Endothelial cell (in vitro differentiated cells): ENCODE measurements at regions not wholly inside any gene's neighbourhood (a gene's known extent, or its start where the extent isn't known, plus 50 kb on each side); places are given as distances from the start of the nearest gene placed in this dataset.

Source experiments
- DNase-seq: peaks from one replicate; pipeline ENCODE4 v3.0.0; 2021; ENCODE audit warnings: low spot score
- H3K27ac Mint-ChIP-seq: one replicate; pipeline ENCODE4 v1.8.0; 2021; ENCODE audit warnings: mixed read lengths, inconsistent platforms; ENCODE audit not compliant: unreplicated experiment
- H3K27me3 Mint-ChIP-seq: one replicate; pipeline ENCODE4 v1.8.0; 2021; ENCODE audit warnings: mild to moderate bottlenecking, moderate library complexity, mixed read lengths, inconsistent platforms; ENCODE audit not compliant: unreplicated experiment
- H3K36me3 Mint-ChIP-seq: one replicate; pipeline ENCODE4 v1.8.0; 2021; ENCODE audit warnings: mild to moderate bottlenecking, low read depth, mixed read lengths, inconsistent platforms; ENCODE audit not compliant: unreplicated experiment
- H3K4me1 Mint-ChIP-seq: one replicate; pipeline ENCODE4 v1.8.0; 2021; ENCODE audit warnings: mild to moderate bottlenecking, mixed read lengths, inconsistent platforms; ENCODE audit not compliant: unreplicated experiment
- H3K4me3 Mint-ChIP-seq: one replicate; pipeline ENCODE4 v1.8.0; 2021; ENCODE audit warnings: mild to moderate bottlenecking, mixed read lengths, inconsistent platforms; ENCODE audit not compliant: unreplicated experiment
- H3K9me3 Mint-ChIP-seq: one replicate; pipeline ENCODE4 v1.8.0; 2021; ENCODE audit warnings: mixed read lengths, inconsistent platforms; ENCODE audit not compliant: unreplicated experiment
- TF ChIP-seq, protein P1 (sequence below): fragments of 200-600 bp; sonication (generic); IDR thresholded peaks from one replicate; pipeline ENCODE4 v1.5.0; 2021; ENCODE audit warnings: antibody characterized with exemption; ENCODE audit not compliant: unreplicated experiment

DNA sequence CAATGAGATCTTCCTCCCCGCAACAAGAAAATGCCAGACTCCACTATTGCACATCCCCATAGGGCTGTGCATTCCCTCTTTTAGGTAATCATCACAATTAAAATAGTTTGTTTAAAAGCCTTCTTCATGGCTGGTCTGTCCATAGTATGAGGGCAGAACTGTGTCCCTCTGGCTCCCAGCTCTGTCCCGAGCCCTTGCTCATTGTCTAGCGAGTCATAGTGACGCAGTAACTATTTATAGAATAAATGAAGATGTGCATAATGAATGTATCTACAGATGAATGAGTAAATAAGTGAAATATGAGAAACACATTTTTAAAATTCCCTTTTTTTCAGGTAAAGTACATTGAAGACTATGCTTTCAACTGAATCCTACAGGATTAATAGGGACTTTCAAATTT is 128.4 kb upstream of the TMC3 start:
- no peak for DNase-seq
- Mint-ChIP-seq H3K4me3 (no peak overlapping the region), H3K4me1 (peaks cover 3% of the 10 kb centered on the region), H3K27me3 (peaks cover 1% of the 10 kb centered on the region), H3K9me3 (no peaks in the 10 kb centered on the region), H3K36me3 (no peaks in the 10 kb centered on the region), H3K27ac (no peak overlapping the region)
- TF ChIP-seq, protein P1, sequence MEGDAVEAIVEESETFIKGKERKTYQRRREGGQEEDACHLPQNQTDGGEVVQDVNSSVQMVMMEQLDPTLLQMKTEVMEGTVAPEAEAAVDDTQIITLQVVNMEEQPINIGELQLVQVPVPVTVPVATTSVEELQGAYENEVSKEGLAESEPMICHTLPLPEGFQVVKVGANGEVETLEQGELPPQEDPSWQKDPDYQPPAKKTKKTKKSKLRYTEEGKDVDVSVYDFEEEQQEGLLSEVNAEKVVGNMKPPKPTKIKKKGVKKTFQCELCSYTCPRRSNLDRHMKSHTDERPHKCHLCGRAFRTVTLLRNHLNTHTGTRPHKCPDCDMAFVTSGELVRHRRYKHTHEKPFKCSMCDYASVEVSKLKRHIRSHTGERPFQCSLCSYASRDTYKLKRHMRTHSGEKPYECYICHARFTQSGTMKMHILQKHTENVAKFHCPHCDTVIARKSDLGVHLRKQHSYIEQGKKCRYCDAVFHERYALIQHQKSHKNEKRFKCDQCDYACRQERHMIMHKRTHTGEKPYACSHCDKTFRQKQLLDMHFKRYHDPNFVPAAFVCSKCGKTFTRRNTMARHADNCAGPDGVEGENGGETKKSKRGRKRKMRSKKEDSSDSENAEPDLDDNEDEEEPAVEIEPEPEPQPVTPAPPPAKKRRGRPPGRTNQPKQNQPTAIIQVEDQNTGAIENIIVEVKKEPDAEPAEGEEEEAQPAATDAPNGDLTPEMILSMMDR, result no peak

DNA sequence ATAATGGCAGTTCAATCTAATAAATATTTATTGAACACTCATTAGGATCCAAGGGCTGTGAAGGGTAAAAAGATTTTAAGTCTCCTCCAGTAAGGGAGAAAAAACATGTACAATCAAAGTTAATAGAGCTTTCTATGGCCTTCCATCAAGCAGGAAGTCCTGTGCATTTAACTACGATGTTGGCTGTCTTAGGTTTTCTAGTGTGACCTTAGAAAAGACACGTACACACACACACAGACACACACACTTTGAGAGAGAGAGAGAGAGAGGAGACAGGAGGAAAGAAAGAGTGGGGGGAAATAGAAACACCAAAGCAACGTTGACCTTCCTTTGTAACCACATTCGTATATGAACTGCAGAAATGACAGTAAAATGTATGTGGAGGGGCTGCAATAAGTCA is 126.1 kb upstream of the TMC3 start:
- Mint-ChIP-seq H3K9me3 (no peaks in the 10 kb centered on the region), H3K27ac (no peak overlapping the region), H3K4me3 (no peak overlapping the region), H3K4me1 (peaks cover 3% of the 10 kb centered on the region), H3K27me3 (no peaks in the 10 kb centered on the region), H3K36me3 (no peaks in the 10 kb centered on the region)
- TF ChIP-seq, protein P1, result no peak
- DNase-seq, result no peak

DNA sequence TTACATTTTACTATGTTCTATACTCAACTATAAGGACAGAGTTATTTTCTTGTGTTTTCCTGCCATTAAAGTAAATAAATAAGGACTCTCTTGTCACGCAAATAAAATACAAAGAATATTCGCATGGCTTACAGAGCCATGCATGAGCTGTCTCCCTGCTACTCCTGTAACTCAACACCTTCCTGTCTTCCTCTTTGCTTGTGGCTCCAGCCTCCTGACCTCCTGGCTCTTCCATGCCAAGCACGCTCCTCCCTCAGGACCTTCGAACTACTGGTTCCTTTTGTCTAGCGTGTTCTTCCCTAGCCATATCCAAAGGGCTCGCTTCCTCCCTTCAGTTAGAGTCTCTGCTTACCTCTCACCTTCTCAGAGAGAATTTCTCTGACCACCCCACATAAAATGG is 124.3 kb upstream of the TMC3 start:
- no peak for DNase-seq
- H3K27ac Mint-ChIP-seq, result no peak overlapping the region
- no peaks in the 10 kb centered on the region for H3K27me3 Mint-ChIP-seq
- H3K9me3 Mint-ChIP-seq, result no peaks in the 10 kb centered on the region
- TF ChIP-seq, protein P1, result no peak
- no peak overlapping the region for H3K4me3 Mint-ChIP-seq
- H3K4me1 Mint-ChIP-seq, result no peaks in the 10 kb centered on the region
- H3K36me3 Mint-ChIP-seq, result no peaks in the 10 kb centered on the region

DNA sequence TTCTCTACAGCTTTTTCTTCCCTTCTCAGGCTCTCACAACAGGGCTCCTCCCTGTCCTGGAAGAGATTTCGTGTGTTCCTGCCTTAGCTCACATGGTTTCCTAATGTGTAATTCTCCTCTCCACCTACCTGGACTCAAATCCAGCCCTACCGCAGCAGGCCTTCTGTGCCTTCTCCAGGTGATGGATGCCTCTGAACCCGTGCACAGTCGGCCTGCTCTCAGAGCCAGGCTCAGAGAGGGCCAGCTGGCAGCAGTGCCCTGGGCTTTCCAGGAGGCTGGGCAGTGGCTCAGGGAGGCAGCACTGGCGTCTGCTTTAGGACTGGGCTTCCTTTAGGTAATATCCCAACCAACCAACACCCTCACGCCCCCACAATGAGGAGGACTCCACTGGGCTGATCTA is 123.2 kb upstream of the TMC3 start:
- H3K9me3 Mint-ChIP-seq, result no peaks in the 10 kb centered on the region
- H3K27ac Mint-ChIP-seq, result no peak overlapping the region

DNA sequence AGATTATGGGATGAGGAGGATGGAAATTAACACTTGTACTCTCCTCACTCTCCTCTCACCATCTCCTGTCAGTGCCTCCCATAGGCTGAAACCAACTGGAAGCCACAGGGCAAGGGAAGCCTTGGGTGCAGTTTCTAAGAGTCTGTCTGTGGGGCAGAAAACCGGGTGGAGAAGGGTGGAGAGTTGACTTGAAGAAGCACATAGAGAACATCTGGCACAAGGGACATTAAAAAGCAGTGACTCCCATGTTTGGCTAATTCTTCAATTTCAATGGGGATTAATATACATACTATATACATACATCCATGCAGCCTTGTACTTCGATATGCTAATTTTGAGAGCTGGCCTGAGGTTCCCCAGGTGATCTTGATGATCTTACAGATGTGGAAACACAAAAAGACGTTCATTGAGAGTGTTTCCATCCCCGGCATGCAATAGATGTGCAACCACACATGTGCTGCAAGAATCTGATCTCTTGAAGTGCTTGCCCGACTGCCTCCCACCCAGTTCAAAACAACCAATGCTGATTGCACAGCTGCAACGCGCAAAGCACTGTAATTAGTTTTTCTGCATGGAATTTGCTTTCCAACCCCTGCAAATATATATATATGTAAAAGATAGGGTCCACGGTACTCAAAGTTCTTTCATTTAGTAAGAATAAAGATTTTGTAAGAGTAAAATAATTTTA is 121.9 kb upstream of the TMC3 start:
- Mint-ChIP-seq H3K36me3 (no peaks in the 10 kb centered on the region), H3K9me3 (no peaks in the 10 kb centered on the region), H3K27ac (no peak overlapping the region), H3K4me3 (no peak overlapping the region), H3K4me1 (no peaks in the 10 kb centered on the region), H3K27me3 (no peaks in the 10 kb centered on the region)
- TF ChIP-seq, protein P1, result no peak
- no peak for DNase-seq

More for the DNA sequence above, 123.2 kb upstream of the TMC3 start:
- Mint-ChIP-seq H3K4me1 (no peaks in the 10 kb centered on the region), H3K27me3 (no peaks in the 10 kb centered on the region), H3K4me3 (no peak overlapping the region), H3K36me3 (no peaks in the 10 kb centered on the region)
- DNase-seq, result no peak
- TF ChIP-seq, protein P1, result no peak
